Liver (tissue), 8 donors: ENCODE measurements at regions not wholly inside any gene's neighbourhood (a gene's known extent, or its start where the extent isn't known, plus 50 kb on each side); places are given as distances from the start of the nearest gene placed in this dataset.

ENCODE experiments used
- DNase-seq: peaks from one replicate; pipeline ENCODE4 v3.0.0-alpha.2; 2017; ENCODE audit warnings: low spot score
- H3K27ac ChIP-seq, 2 donors: one replicate each; pipeline ENCODE4 v1.7.0; 2013; ENCODE audit warnings: inconsistent platforms in 2 of 2, low read length in 2 of 2, control low read depth in 1 of 2, low read depth in 1 of 2, mild to moderate bottlenecking in 1 of 2
- H3K27me3 ChIP-seq, 4 donors: one replicate each; pipeline versions ENCODE4 v1.6.1 to v1.7.0; 2013; ENCODE audit warnings: low read length in 3 of 4, inconsistent platforms in 1 of 4, mild to moderate bottlenecking in 1 of 4, moderate library complexity in 1 of 4; ENCODE audit not compliant: control insufficient read depth in 4 of 4, insufficient read depth in 4 of 4
- H3K36me3 ChIP-seq, 4 donors: one replicate each; pipeline versions ENCODE4 v1.6.1 to v1.7.0; 2013; ENCODE audit warnings: low read length in 3 of 4, mild to moderate bottlenecking in 3 of 4, low read depth in 1 of 4, moderate library complexity in 1 of 4; ENCODE audit not compliant: control insufficient read depth in 4 of 4, insufficient read depth in 3 of 4
- H3K4me1 ChIP-seq, 4 donors: one replicate each; pipeline versions ENCODE4 v1.6.1 to v1.7.0; 2013; ENCODE audit warnings: low read length in 3 of 4, mild to moderate bottlenecking in 3 of 4, moderate library complexity in 1 of 4; ENCODE audit not compliant: control insufficient read depth in 4 of 4, insufficient read depth in 4 of 4
- H3K4me3 ChIP-seq, 3 donors: one replicate each; pipeline versions ENCODE4 v1.6.1 to v1.7.0; 2013; ENCODE audit warnings: low read length in 3 of 3, control low read depth in 1 of 3, low read depth in 1 of 3, mild to moderate bottlenecking in 1 of 3
- H3K9ac ChIP-seq, 2 donors: one replicate each; pipeline ENCODE4 v1.7.0; 2013; ENCODE audit warnings: low read length in 2 of 2, mild to moderate bottlenecking in 2 of 2, moderate library complexity in 2 of 2, control low read depth in 1 of 2, low read depth in 1 of 2
- H3K9me3 ChIP-seq, 4 donors: one replicate each; pipeline versions ENCODE4 v1.6.1 to v1.7.0; 2013; ENCODE audit warnings: low read length in 3 of 4; ENCODE audit not compliant: control insufficient read depth in 4 of 4
- EGR1 ChIP-seq, 2 donors: IDR thresholded peaks; 2 replicates each; pipeline ENCODE4 v1.6.1; 2016 to 2018; ENCODE audit warnings: antibody characterized with exemption in 2 of 2, low read depth in 2 of 2
- FOXA1 ChIP-seq: IDR thresholded peaks from 2 replicates; pipeline ENCODE4 v1.6.1; 2016; ENCODE audit warnings: antibody characterized with exemption
- FOXA2 ChIP-seq: IDR thresholded peaks from 2 replicates; pipeline ENCODE4 v1.6.1; 2016; ENCODE audit warnings: antibody characterized with exemption
- GABPA ChIP-seq, 2 donors: IDR thresholded peaks in 1 of 2; conservative IDR thresholded peaks in 1 of 2; 2 replicates each; pipeline ENCODE4 v1.6.1; 2016; ENCODE audit warnings: antibody characterized with exemption in 2 of 2, mild to moderate bottlenecking in 1 of 2, moderate library complexity in 1 of 2
- HNF4A ChIP-seq, 2 donors: conservative IDR thresholded peaks; 2 replicates each; pipeline ENCODE4 v1.6.1; 2016; ENCODE audit warnings: antibody characterized with exemption in 2 of 2, mild to moderate bottlenecking in 2 of 2
- HNF4G ChIP-seq: IDR thresholded peaks from 2 replicates; pipeline ENCODE4 v1.6.1; 2016; ENCODE audit warnings: antibody characterized with exemption
- JUND ChIP-seq, 2 donors: IDR thresholded peaks; 2 replicates each; pipeline ENCODE4 v1.6.1; 2016; ENCODE audit warnings: antibody characterized with exemption in 2 of 2
- RAD21 ChIP-seq, 2 donors: IDR thresholded peaks; 2 replicates each; pipeline ENCODE4 v1.6.1; 2016; ENCODE audit warnings: antibody characterized with exemption in 2 of 2, mild to moderate bottlenecking in 2 of 2
- RXRA ChIP-seq, 2 donors: IDR thresholded peaks; 2 replicates each; pipeline ENCODE4 v1.6.1; 2017 to 2018; ENCODE audit warnings: antibody characterized with exemption in 2 of 2, mild to moderate bottlenecking in 1 of 2
- SP1 ChIP-seq: IDR thresholded peaks from 2 replicates; pipeline ENCODE4 v1.6.1; 2018; ENCODE audit warnings: antibody characterized with exemption, mild to moderate bottlenecking
- TAF1 ChIP-seq: conservative IDR thresholded peaks from 2 replicates; pipeline ENCODE4 v1.6.1; 2016; ENCODE audit warnings: antibody characterized with exemption, mild to moderate bottlenecking
- YY1 ChIP-seq: IDR thresholded peaks from 2 replicates; pipeline ENCODE4 v1.6.1; 2016; ENCODE audit warnings: antibody characterized with exemption, mild to moderate bottlenecking
- WGBS: extraction: QIAGEN DNeasy Blood & Tissue Kit; methylation state at CpG from one replicate; pipeline ENCODE4 v1.1.7; 2013; 5-methylcytosine and 5-hydroxymethylcytosine counted together
- TF ChIP-seq, protein P1 (sequence below): IDR thresholded peaks from 2 replicates; pipeline ENCODE4 v1.6.1; 2016; ENCODE audit warnings: antibody characterized with exemption
- TF ChIP-seq, protein P2 (sequence below): IDR thresholded peaks from 2 replicates; pipeline ENCODE4 v1.6.1; 2016; ENCODE audit warnings: antibody characterized with exemption, mild to moderate bottlenecking
- TF ChIP-seq, protein P3 (sequence below): IDR thresholded peaks from 2 replicates; pipeline ENCODE4 v1.6.1; 2016; ENCODE audit warnings: antibody characterized with exemption
- TF ChIP-seq, protein P4 (sequence below): IDR thresholded peaks from 2 replicates; pipeline ENCODE4 v1.6.1; 2016; ENCODE audit warnings: antibody characterized with exemption
- TF ChIP-seq, protein P5 (sequence below): fragments of 150-350 bp; IDR thresholded peaks from 2 replicates; pipeline ENCODE4 v1.5.1; 2017; ENCODE audit warnings: improper control_type of control experiment, low read depth, low read length; ENCODE audit not compliant: missing input control
- donor health status: healthy.
- donor health status: healthy.
- donor health status: healthy.
- donor health status: healthy.
- donor health status: healthy.

DNA sequence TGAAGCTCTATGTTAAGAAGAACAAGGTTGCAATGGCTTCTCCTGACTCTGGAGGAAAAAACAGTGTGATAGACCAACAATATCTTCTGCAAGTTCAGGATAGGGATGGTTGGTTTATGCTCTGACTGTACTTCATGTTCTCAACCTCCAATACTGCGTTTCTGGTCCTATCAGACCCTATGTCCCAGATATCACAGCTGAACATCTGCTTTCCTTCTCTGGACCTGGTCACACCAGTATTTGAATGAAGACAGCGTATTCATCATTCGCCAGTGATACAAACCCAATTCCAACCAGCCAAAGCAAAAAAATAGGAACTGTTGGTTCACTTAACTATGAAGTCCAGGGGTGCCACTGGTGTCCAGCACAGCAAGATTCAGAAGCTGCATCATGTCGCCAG lies 124.5 kb upstream of the KLF3 start:
- Histone ChIP-seq H3K27ac (no peak overlapping the region), H3K9me3 (no peaks in the 10 kb centered on the region), H3K9ac (no peak overlapping the region), H3K27me3 (no peaks in the 10 kb centered on the region), H3K36me3 (no peaks in the 10 kb centered on the region), H3K4me1 (no peaks in the 10 kb centered on the region), H3K4me3 (no peak overlapping the region)
- DNase-seq, result no peak
- 96% methylated on average over 4 of the region's 4 CpGs for WGBS
- TF ChIP-seq JUND (IDR thresholded peaks at IDR 0.05), result no peak
- TF ChIP-seq YY1, result no peak
- TF ChIP-seq TAF1, result no peak
- no peak for TF ChIP-seq HNF4A (conservative IDR thresholded peaks at IDR 0.05)
- TF ChIP-seq, protein P1, sequence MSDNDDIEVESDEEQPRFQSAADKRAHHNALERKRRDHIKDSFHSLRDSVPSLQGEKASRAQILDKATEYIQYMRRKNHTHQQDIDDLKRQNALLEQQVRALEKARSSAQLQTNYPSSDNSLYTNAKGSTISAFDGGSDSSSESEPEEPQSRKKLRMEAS, result no peak
- TF ChIP-seq, protein P2, sequence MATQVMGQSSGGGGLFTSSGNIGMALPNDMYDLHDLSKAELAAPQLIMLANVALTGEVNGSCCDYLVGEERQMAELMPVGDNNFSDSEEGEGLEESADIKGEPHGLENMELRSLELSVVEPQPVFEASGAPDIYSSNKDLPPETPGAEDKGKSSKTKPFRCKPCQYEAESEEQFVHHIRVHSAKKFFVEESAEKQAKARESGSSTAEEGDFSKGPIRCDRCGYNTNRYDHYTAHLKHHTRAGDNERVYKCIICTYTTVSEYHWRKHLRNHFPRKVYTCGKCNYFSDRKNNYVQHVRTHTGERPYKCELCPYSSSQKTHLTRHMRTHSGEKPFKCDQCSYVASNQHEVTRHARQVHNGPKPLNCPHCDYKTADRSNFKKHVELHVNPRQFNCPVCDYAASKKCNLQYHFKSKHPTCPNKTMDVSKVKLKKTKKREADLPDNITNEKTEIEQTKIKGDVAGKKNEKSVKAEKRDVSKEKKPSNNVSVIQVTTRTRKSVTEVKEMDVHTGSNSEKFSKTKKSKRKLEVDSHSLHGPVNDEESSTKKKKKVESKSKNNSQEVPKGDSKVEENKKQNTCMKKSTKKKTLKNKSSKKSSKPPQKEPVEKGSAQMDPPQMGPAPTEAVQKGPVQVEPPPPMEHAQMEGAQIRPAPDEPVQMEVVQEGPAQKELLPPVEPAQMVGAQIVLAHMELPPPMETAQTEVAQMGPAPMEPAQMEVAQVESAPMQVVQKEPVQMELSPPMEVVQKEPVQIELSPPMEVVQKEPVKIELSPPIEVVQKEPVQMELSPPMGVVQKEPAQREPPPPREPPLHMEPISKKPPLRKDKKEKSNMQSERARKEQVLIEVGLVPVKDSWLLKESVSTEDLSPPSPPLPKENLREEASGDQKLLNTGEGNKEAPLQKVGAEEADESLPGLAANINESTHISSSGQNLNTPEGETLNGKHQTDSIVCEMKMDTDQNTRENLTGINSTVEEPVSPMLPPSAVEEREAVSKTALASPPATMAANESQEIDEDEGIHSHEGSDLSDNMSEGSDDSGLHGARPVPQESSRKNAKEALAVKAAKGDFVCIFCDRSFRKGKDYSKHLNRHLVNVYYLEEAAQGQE, result no peak
- no peak for TF ChIP-seq GABPA (IDR thresholded peaks at IDR 0.05 in 1 of 2, conservative IDR thresholded peaks at IDR 0.05 in 1 of 2)
- TF ChIP-seq RXRA (IDR thresholded peaks at IDR 0.05), result no peak
- TF ChIP-seq EGR1 (IDR thresholded peaks at IDR 0.05; ENCODE audit: low read depth in 2 of 2), result no peak
- TF ChIP-seq, protein P3, sequence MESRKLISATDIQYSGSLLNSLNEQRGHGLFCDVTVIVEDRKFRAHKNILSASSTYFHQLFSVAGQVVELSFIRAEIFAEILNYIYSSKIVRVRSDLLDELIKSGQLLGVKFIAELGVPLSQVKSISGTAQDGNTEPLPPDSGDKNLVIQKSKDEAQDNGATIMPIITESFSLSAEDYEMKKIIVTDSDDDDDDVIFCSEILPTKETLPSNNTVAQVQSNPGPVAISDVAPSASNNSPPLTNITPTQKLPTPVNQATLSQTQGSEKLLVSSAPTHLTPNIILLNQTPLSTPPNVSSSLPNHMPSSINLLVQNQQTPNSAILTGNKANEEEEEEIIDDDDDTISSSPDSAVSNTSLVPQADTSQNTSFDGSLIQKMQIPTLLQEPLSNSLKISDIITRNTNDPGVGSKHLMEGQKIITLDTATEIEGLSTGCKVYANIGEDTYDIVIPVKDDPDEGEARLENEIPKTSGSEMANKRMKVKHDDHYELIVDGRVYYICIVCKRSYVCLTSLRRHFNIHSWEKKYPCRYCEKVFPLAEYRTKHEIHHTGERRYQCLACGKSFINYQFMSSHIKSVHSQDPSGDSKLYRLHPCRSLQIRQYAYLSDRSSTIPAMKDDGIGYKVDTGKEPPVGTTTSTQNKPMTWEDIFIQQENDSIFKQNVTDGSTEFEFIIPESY, result no peak
- no peak for TF ChIP-seq SP1
- TF ChIP-seq, protein P4, sequence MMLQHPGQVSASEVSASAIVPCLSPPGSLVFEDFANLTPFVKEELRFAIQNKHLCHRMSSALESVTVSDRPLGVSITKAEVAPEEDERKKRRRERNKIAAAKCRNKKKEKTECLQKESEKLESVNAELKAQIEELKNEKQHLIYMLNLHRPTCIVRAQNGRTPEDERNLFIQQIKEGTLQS, result no peak
- TF ChIP-seq FOXA1, result no peak
- TF ChIP-seq, protein P5, sequence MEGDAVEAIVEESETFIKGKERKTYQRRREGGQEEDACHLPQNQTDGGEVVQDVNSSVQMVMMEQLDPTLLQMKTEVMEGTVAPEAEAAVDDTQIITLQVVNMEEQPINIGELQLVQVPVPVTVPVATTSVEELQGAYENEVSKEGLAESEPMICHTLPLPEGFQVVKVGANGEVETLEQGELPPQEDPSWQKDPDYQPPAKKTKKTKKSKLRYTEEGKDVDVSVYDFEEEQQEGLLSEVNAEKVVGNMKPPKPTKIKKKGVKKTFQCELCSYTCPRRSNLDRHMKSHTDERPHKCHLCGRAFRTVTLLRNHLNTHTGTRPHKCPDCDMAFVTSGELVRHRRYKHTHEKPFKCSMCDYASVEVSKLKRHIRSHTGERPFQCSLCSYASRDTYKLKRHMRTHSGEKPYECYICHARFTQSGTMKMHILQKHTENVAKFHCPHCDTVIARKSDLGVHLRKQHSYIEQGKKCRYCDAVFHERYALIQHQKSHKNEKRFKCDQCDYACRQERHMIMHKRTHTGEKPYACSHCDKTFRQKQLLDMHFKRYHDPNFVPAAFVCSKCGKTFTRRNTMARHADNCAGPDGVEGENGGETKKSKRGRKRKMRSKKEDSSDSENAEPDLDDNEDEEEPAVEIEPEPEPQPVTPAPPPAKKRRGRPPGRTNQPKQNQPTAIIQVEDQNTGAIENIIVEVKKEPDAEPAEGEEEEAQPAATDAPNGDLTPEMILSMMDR, result no peak
- TF ChIP-seq RAD21 (IDR thresholded peaks at IDR 0.05), result no peak
- no peak for TF ChIP-seq FOXA2

DNA sequence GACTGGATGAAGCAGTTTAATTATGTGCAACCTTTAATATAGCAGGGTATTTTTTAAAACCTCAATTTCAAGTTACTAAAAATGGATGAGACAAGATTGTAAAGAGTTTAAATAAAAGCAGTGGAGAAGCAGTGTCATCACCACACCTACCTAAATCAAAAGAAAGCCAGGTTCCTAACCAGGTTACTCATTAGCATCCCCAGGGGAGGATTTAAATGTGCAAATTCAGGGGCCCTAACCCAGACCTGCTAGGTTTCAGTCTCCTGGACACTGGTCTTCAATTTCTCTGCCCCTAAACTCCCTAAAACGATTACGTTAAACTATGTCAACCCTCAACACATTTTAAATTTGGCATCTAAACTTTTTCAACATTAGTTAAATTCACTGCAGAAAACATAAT lies 116.9 kb upstream of the KLF3 start:
- H3K9me3 ChIP-seq, result no peaks in the 10 kb centered on the region
- no peak for TF ChIP-seq RAD21 (IDR thresholded peaks at IDR 0.05)
- no peak for TF ChIP-seq HNF4G
- TF ChIP-seq, protein P5, result no peak
- H3K36me3 ChIP-seq, result no peaks in the 10 kb centered on the region
- no peak for DNase-seq
- H3K9ac ChIP-seq, result no peak overlapping the region
- no peaks in the 10 kb centered on the region for H3K4me1 ChIP-seq
- H3K27me3 ChIP-seq, result no peaks in the 10 kb centered on the region
- 91% methylated on average over 2 of the region's 2 CpGs for WGBS
- no peak overlapping the region for H3K27ac ChIP-seq
- H3K4me3 ChIP-seq, result no peak overlapping the region
